Osteoblast (primary cell): ENCODE measurements at regions not wholly inside any gene's neighbourhood (a gene's known extent, or its start where the extent isn't known, plus 50 kb on each side); places are given as distances from the start of the nearest gene placed in this dataset.

Source experiments
- DNase-seq: peaks from one replicate; pipeline ENCODE4 v3.0.0; 2011; ENCODE audit warnings: low spot score, mixed read lengths; ENCODE audit not compliant: insufficient read length; ENCODE audit errors: missing footprints
- H2AFZ ChIP-seq: 2 replicates; pipeline ENCODE4 v1.6.0; 2011; ENCODE audit warnings: mild to moderate bottlenecking, low read length
- H3K27ac ChIP-seq: 2 replicates; pipeline ENCODE4 v1.5.1; 2011; ENCODE audit warnings: mild to moderate bottlenecking, low read depth, low read length, moderate library complexity
- H3K27me3 ChIP-seq: 2 replicates; pipeline ENCODE4 v1.6.0; 2012; ENCODE audit warnings: mild to moderate bottlenecking, control low read depth, inconsistent platforms, low read length, moderate library complexity; ENCODE audit not compliant: insufficient read depth
- H3K36me3 ChIP-seq: 2 replicates; pipeline ENCODE4 v1.5.1; 2011; ENCODE audit warnings: mild to moderate bottlenecking, low read length, control low read depth, moderate library complexity; ENCODE audit not compliant: insufficient read depth
- H3K4me1 ChIP-seq: 2 replicates; pipeline ENCODE4 v1.5.1; 2011; ENCODE audit warnings: mild to moderate bottlenecking, low read length, control low read depth, moderate library complexity; ENCODE audit not compliant: insufficient read depth
- H3K4me2 ChIP-seq: 2 replicates; pipeline ENCODE4 v1.6.0; 2011; ENCODE audit warnings: mild to moderate bottlenecking, low read length; ENCODE audit not compliant: insufficient read depth
- H3K4me3 ChIP-seq: fragments of 200-600 bp; sonication (generic); 3 replicates; pipeline ENCODE4 v1.5.1; 2012; ENCODE audit warnings: mild to moderate bottlenecking, low read length, inconsistent platforms; ENCODE audit not compliant: insufficient read depth
- H3K79me2 ChIP-seq: 2 replicates; pipeline ENCODE4 v1.6.0; 2012; ENCODE audit warnings: mild to moderate bottlenecking, low read length, control low read depth, inconsistent platforms; ENCODE audit not compliant: insufficient read depth
- H3K9me3 ChIP-seq: 2 replicates; pipeline ENCODE4 v1.5.1; 2011; ENCODE audit warnings: low read depth, low read length, control low read depth
- H4K20me1 ChIP-seq: 2 replicates; pipeline ENCODE4 v1.6.0; 2012; ENCODE audit warnings: mild to moderate bottlenecking, low read length, control low read depth; ENCODE audit not compliant: insufficient read depth
- CTCF ChIP-seq: IDR thresholded peaks from 2 replicates; pipeline ENCODE4 v1.5.1; 2011; ENCODE audit warnings: mild to moderate bottlenecking, low read depth, low read length, moderate library complexity; ENCODE audit errors: extremely low read depth

GRCh38 chr3:64913515-64913914 lies 225.7 kb upstream of the ADAMTS9 start:
- no peak for DNase-seq
- Histone ChIP-seq H2AFZ (no peak overlapping the region), H3K4me1 (no peaks in the 10 kb centered on the region), H3K27ac (no peak overlapping the region), H3K4me3 (no peak overlapping the region), H3K9me3 (no peaks in the 10 kb centered on the region), H3K4me2 (no peak overlapping the region), H3K36me3 (no peaks in the 10 kb centered on the region), H3K79me2 (no peaks in the 10 kb centered on the region), H3K27me3 (no peaks in the 10 kb centered on the region), H4K20me1 (no peaks in the 10 kb centered on the region)
- no peak for TF ChIP-seq CTCF

- H3K4me2 ChIP-seq, result no peak overlapping the region
- no peaks in the 10 kb centered on the region for H3K4me1 ChIP-seq
- no peaks in the 10 kb centered on the region for H3K9me3 ChIP-seq
- no peak overlapping the region for H3K4me3 ChIP-seq
- H3K27me3 ChIP-seq, result no peaks in the 10 kb centered on the region
- TF ChIP-seq CTCF, result no peak
- H3K27ac ChIP-seq, result no peak overlapping the region
- H3K36me3 ChIP-seq, result no peaks in the 10 kb centered on the region
- H4K20me1 ChIP-seq, result no peaks in the 10 kb centered on the region
- no peaks in the 10 kb centered on the region for H3K79me2 ChIP-seq
- H2AFZ ChIP-seq, result no peak overlapping the region
- no peak for DNase-seq
Observed at GRCh38 chr3:64911138-64911537, 223.3 kb upstream of the ADAMTS9 start.

GRCh38 chr3:64909757-64910467 lies 222.1 kb upstream of the ADAMTS9 start:
- H3K9me3 ChIP-seq, result no peaks in the 10 kb centered on the region
- H3K4me1 ChIP-seq, result no peaks in the 10 kb centered on the region
- no peak overlapping the region for H3K4me2 ChIP-seq
- H3K4me3 ChIP-seq, result no peak overlapping the region
- DNase-seq, result no peak
- no peak overlapping the region for H3K27ac ChIP-seq
- no peaks in the 10 kb centered on the region for H3K79me2 ChIP-seq
- no peaks in the 10 kb centered on the region for H3K36me3 ChIP-seq
- no peaks in the 10 kb centered on the region for H3K27me3 ChIP-seq
- no peak for TF ChIP-seq CTCF
- no peak overlapping the region for H2AFZ ChIP-seq
- H4K20me1 ChIP-seq, result no peaks in the 10 kb centered on the region

- DNase-seq, result no peak
- Histone ChIP-seq H3K27me3 (no peaks in the 10 kb centered on the region), H2AFZ (no peak overlapping the region), H3K4me3 (no peak overlapping the region), H4K20me1 (no peaks in the 10 kb centered on the region), H3K4me2 (no peak overlapping the region), H3K9me3 (no peaks in the 10 kb centered on the region), H3K36me3 (no peaks in the 10 kb centered on the region), H3K27ac (no peak overlapping the region), H3K4me1 (no peaks in the 10 kb centered on the region), H3K79me2 (no peaks in the 10 kb centered on the region)
- TF ChIP-seq CTCF, result no peak
Observed at GRCh38 chr3:64909011-64909410, 221.2 kb upstream of the ADAMTS9 start.
